HEK293 (cell line): ENCODE measurements at regions not wholly inside any gene's neighbourhood (a gene's known extent, or its start where the extent isn't known, plus 50 kb on each side); places are given as distances from the start of the nearest gene placed in this dataset.

Experiments used
- HOXC10 ChIP-seq: sonication (generic); formaldehyde crosslinking; IDR thresholded peaks from 2 replicates; pipeline ENCODE4 v1.8.1; 2023; ENCODE audit warnings: mild to moderate bottlenecking, missing genetic modification reagents
- MZF1 ChIP-seq: fragments of 450-650 bp; formaldehyde crosslinking; IDR thresholded peaks from 2 replicates; pipeline ENCODE4 v1.5.1; 2017; ENCODE audit warnings: missing biosample characterization, missing genetic modification characterization, borderline replicate concordance
- OVOL3 ChIP-seq: fragments of 450-650 bp; formaldehyde crosslinking; IDR thresholded peaks from 2 replicates; pipeline ENCODE4 v1.5.1; 2016; ENCODE audit warnings: missing biosample characterization, missing genetic modification characterization
- PRDM1 ChIP-seq: fragments of 450-650 bp; formaldehyde crosslinking; IDR thresholded peaks from 2 replicates; pipeline ENCODE4; 2016; ENCODE audit warnings: missing biosample characterization, missing genetic modification characterization
- SCRT2 ChIP-seq: fragments of 450-650 bp; formaldehyde crosslinking; IDR thresholded peaks from 2 replicates; pipeline ENCODE4 v1.5.1; 2016; ENCODE audit warnings: missing biosample characterization, missing genetic modification characterization
- WT1 ChIP-seq: fragments of 450-650 bp; formaldehyde crosslinking; IDR thresholded peaks from 2 replicates; pipeline ENCODE4 v1.5.1; 2016; ENCODE audit warnings: missing biosample characterization, missing genetic modification characterization
- ZBTB17 ChIP-seq: fragments of 450-650 bp; formaldehyde crosslinking; IDR thresholded peaks from 2 replicates; pipeline ENCODE4 v1.5.1; 2016; ENCODE audit warnings: missing biosample characterization, missing genetic modification characterization
- ZBTB21 ChIP-seq: fragments of 450-650 bp; formaldehyde crosslinking; IDR thresholded peaks from 2 replicates; pipeline ENCODE4 v1.5.1; 2017; ENCODE audit warnings: missing biosample characterization, missing genetic modification characterization
- ZEB2 ChIP-seq: fragments of 450-650 bp; formaldehyde crosslinking; IDR thresholded peaks from 2 replicates; pipeline ENCODE4 v1.5.1; 2016; ENCODE audit warnings: missing biosample characterization, missing genetic modification characterization
- ZNF121 ChIP-seq: fragments of 450-650 bp; formaldehyde crosslinking; IDR thresholded peaks from 2 replicates; pipeline ENCODE4 v1.5.1; 2016; ENCODE audit warnings: missing biosample characterization, missing genetic modification characterization
- ZNF133 ChIP-seq: fragments of 450-650 bp; formaldehyde crosslinking; IDR thresholded peaks from 2 replicates; pipeline ENCODE4 v1.5.1; 2016; ENCODE audit warnings: missing biosample characterization, missing genetic modification characterization
- ZNF140 ChIP-seq: fragments of 450-650 bp; formaldehyde crosslinking; IDR thresholded peaks from 2 replicates; pipeline ENCODE4 v1.5.1; 2016; ENCODE audit warnings: missing biosample characterization, missing genetic modification characterization
- ZNF169 ChIP-seq: fragments of 450-650 bp; formaldehyde crosslinking; IDR thresholded peaks from 2 replicates; pipeline ENCODE4 v1.5.1; 2016; ENCODE audit warnings: missing biosample characterization, missing genetic modification characterization
- ZNF214 ChIP-seq: fragments of 450-650 bp; formaldehyde crosslinking; IDR thresholded peaks from 2 replicates; pipeline ENCODE4 v1.5.1; 2017; ENCODE audit warnings: missing biosample characterization, mild to moderate bottlenecking, missing genetic modification characterization, borderline replicate concordance
- ZNF24 ChIP-seq: fragments of 450-650 bp; formaldehyde crosslinking; IDR thresholded peaks from 2 replicates; pipeline ENCODE4 v1.5.1; 2016; ENCODE audit warnings: missing biosample characterization, missing genetic modification characterization
- ZNF324 ChIP-seq: fragments of 450-650 bp; formaldehyde crosslinking; IDR thresholded peaks from 2 replicates; pipeline ENCODE4 v1.5.1; 2016; ENCODE audit warnings: missing biosample characterization, missing genetic modification characterization
- ZNF335 ChIP-seq: fragments of 450-650 bp; formaldehyde crosslinking; conservative IDR thresholded peaks from 2 replicates; pipeline ENCODE4 v1.5.1; 2016; ENCODE audit warnings: missing biosample characterization, missing genetic modification characterization
- ZNF354C ChIP-seq: fragments of 450-650 bp; formaldehyde crosslinking; IDR thresholded peaks from 2 replicates; pipeline ENCODE4 v1.5.1; 2016; ENCODE audit warnings: missing biosample characterization, missing genetic modification characterization, low read depth, borderline replicate concordance
- ZNF530 ChIP-seq: fragments of 450-650 bp; formaldehyde crosslinking; IDR thresholded peaks from 2 replicates; pipeline ENCODE4 v1.5.1; 2016; ENCODE audit warnings: low read depth, missing biosample characterization, missing genetic modification characterization
- ZNF624 ChIP-seq: fragments of 450-650 bp; formaldehyde crosslinking; IDR thresholded peaks from 2 replicates; pipeline ENCODE4 v1.5.1; 2017; ENCODE audit warnings: missing biosample characterization, missing genetic modification characterization
- ZNF660 ChIP-seq: fragments of 450-650 bp; IDR thresholded peaks from 2 replicates; pipeline ENCODE4 v1.5.1; 2018; ENCODE audit warnings: missing biosample characterization, mild to moderate bottlenecking, missing genetic modification characterization
- ZNF776 ChIP-seq: fragments of 450-650 bp; formaldehyde crosslinking; IDR thresholded peaks from 2 replicates; pipeline ENCODE4 v1.5.0; 2017; ENCODE audit warnings: missing biosample characterization, missing genetic modification characterization, borderline replicate concordance
- ZNF837 ChIP-seq: fragments of 450-650 bp; formaldehyde crosslinking; IDR thresholded peaks from 2 replicates; pipeline ENCODE4 v1.5.1; 2016; ENCODE audit warnings: missing biosample characterization, missing genetic modification characterization
- ZNF843 ChIP-seq: fragments of 450-650 bp; formaldehyde crosslinking; IDR thresholded peaks from 2 replicates; pipeline ENCODE4 v1.5.1; 2016; ENCODE audit warnings: missing biosample characterization, missing genetic modification characterization
- ZSCAN23 ChIP-seq: fragments of 450-650 bp; formaldehyde crosslinking; IDR thresholded peaks from 2 replicates; pipeline ENCODE4 v1.5.1; 2016; ENCODE audit warnings: missing biosample characterization, missing genetic modification characterization
- TF ChIP-seq, protein P1 (sequence below): IDR thresholded peaks from 2 replicates; pipeline ENCODE4 v1.6.1; 2011; ENCODE audit warnings: mild to moderate bottlenecking, low read depth, low read length, borderline replicate concordance
- TF ChIP-seq, protein P2 (sequence below): fragments of 450-650 bp; formaldehyde crosslinking; IDR thresholded peaks from 2 replicates; pipeline ENCODE4 v1.5.1; 2017; ENCODE audit warnings: missing biosample characterization, missing genetic modification characterization
- TF ChIP-seq, protein P3 (sequence below): fragments of 450-650 bp; formaldehyde crosslinking; IDR thresholded peaks from 2 replicates; pipeline ENCODE4 v1.5.1; 2016; ENCODE audit warnings: missing biosample characterization, missing genetic modification characterization, borderline replicate concordance
- TF ChIP-seq, protein P4 (sequence below): fragments of 450-650 bp; formaldehyde crosslinking; IDR thresholded peaks from 2 replicates; pipeline ENCODE4 v1.5.1; 2017; ENCODE audit warnings: missing biosample characterization, missing genetic modification characterization
- TF ChIP-seq, protein P5 (sequence below): fragments of 450-650 bp; formaldehyde crosslinking; IDR thresholded peaks from 2 replicates; pipeline ENCODE4 v1.5.1; 2016; ENCODE audit warnings: missing biosample characterization, missing genetic modification characterization
- TF ChIP-seq, protein P6 (sequence below): fragments of 450-650 bp; formaldehyde crosslinking; IDR thresholded peaks from 2 replicates; pipeline ENCODE4 v1.5.1; 2016; ENCODE audit warnings: missing biosample characterization, missing genetic modification characterization

DNA sequence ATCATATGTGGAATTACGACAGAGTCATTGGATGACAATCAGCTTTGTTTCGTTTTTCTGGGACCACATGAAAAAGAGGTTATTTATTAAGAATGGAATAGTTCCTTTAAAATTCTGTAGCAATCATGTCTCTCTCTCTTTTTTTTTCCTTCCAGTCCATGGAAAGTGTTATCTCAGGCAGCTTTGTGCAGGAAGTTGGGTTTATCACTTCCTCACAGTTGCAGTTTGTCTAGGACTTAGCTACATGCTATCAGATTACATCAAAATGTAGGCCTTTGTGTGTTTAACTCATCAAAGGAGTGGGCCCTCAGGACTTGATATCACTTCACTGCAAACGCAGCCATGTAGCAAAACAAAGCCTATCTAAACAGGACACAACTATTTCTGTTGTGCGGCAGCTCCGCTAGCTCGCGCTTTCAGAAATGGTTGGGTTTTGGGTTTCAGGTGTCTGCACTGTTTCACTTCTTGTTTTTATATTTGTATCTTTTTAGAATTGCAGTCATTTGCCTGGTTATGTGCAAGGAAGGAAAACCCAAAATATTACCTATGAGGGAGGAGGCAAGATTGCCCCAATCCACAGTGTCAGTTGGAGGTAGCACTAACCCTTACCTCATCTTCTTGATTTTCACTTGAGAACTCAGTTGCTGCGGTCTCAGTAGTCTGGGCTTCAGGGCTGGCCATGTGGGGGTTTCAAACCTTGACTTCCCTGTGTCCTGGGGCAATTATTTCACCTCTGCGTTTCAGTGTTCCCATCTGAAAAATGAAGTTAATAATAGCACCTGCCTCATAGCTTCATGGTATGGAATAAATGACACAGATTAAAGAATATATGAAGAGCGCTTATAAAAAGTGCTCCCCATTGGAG lies 66.7 kb downstream of the HHEX start (continued):
- no peak for TF ChIP-seq ZNF837
- TF ChIP-seq, protein P1, sequence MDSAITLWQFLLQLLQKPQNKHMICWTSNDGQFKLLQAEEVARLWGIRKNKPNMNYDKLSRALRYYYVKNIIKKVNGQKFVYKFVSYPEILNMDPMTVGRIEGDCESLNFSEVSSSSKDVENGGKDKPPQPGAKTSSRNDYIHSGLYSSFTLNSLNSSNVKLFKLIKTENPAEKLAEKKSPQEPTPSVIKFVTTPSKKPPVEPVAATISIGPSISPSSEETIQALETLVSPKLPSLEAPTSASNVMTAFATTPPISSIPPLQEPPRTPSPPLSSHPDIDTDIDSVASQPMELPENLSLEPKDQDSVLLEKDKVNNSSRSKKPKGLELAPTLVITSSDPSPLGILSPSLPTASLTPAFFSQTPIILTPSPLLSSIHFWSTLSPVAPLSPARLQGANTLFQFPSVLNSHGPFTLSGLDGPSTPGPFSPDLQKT = no peak
- no peak for TF ChIP-seq HOXC10 (CRISPR knock-in tag)
- TF ChIP-seq SCRT2 (tag by site-specific recombination) = no peak
- TF ChIP-seq ZNF324 (tag by site-specific recombination) = no peak
- TF ChIP-seq ZNF843 (tag by site-specific recombination) = peak; percentile 93
- peak; percentile 11; the same call in 1 of the 2 replicates for TF ChIP-seq PRDM1 (tag by site-specific recombination)
- TF ChIP-seq ZNF354C (tag by site-specific recombination) = no peak
- no peak for TF ChIP-seq ZNF624 (tag by site-specific recombination)
- TF ChIP-seq ZNF660 (tag by site-specific recombination) = peak; percentile 52
- TF ChIP-seq, protein P2, sequence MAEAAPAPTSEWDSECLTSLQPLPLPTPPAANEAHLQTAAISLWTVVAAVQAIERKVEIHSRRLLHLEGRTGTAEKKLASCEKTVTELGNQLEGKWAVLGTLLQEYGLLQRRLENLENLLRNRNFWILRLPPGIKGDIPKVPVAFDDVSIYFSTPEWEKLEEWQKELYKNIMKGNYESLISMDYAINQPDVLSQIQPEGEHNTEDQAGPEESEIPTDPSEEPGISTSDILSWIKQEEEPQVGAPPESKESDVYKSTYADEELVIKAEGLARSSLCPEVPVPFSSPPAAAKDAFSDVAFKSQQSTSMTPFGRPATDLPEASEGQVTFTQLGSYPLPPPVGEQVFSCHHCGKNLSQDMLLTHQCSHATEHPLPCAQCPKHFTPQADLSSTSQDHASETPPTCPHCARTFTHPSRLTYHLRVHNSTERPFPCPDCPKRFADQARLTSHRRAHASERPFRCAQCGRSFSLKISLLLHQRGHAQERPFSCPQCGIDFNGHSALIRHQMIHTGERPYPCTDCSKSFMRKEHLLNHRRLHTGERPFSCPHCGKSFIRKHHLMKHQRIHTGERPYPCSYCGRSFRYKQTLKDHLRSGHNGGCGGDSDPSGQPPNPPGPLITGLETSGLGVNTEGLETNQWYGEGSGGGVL (tag by site-specific recombination) = no peak
- TF ChIP-seq ZNF133 (tag by site-specific recombination) = no peak
- no peak for TF ChIP-seq MZF1
- no peak for TF ChIP-seq ZNF140 (tag by site-specific recombination)
- TF ChIP-seq ZNF776 = no peak
- TF ChIP-seq, protein P3, sequence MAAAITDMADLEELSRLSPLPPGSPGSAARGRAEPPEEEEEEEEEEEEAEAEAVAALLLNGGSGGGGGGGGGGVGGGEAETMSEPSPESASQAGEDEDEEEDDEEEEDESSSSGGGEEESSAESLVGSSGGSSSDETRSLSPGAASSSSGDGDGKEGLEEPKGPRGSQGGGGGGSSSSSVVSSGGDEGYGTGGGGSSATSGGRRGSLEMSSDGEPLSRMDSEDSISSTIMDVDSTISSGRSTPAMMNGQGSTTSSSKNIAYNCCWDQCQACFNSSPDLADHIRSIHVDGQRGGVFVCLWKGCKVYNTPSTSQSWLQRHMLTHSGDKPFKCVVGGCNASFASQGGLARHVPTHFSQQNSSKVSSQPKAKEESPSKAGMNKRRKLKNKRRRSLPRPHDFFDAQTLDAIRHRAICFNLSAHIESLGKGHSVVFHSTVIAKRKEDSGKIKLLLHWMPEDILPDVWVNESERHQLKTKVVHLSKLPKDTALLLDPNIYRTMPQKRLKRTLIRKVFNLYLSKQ (tag by site-specific recombination) = no peak
- peak; percentile 61; the same call in 1 of the 2 replicates for TF ChIP-seq ZNF24 (tag by site-specific recombination)
- no peak for TF ChIP-seq ZNF530
- TF ChIP-seq, protein P4, sequence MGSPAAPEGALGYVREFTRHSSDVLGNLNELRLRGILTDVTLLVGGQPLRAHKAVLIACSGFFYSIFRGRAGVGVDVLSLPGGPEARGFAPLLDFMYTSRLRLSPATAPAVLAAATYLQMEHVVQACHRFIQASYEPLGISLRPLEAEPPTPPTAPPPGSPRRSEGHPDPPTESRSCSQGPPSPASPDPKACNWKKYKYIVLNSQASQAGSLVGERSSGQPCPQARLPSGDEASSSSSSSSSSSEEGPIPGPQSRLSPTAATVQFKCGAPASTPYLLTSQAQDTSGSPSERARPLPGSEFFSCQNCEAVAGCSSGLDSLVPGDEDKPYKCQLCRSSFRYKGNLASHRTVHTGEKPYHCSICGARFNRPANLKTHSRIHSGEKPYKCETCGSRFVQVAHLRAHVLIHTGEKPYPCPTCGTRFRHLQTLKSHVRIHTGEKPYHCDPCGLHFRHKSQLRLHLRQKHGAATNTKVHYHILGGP (tag by site-specific recombination) = no peak
- no peak for TF ChIP-seq ZNF169
- TF ChIP-seq, protein P5, sequence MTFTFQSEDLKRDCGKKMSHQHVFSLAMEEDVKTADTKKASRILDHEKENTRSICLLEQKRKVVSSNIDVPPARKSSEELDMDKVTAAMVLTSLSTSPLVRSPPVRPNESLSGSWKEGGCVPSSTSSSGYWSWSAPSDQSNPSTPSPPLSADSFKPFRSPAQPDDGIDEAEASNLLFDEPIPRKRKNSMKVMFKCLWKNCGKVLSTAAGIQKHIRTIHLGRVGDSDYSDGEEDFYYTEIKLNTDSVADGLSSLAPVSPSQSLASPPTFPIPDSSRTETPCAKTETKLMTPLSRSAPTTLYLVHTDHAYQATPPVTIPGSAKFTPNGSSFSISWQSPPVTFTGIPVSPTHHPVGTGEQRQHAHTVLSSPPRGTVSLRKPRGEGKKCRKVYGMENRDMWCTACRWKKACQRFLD = no peak
- TF ChIP-seq ZBTB17 = peak; percentile 68
- TF ChIP-seq OVOL3 = peak; percentile 83; the same call in 1 of the 2 replicates
- TF ChIP-seq WT1 (tag by site-specific recombination) = peak; percentile 43; the same call in 1 of the 2 replicates
- TF ChIP-seq ZEB2 (tag by site-specific recombination) = no peak
- TF ChIP-seq, protein P6, sequence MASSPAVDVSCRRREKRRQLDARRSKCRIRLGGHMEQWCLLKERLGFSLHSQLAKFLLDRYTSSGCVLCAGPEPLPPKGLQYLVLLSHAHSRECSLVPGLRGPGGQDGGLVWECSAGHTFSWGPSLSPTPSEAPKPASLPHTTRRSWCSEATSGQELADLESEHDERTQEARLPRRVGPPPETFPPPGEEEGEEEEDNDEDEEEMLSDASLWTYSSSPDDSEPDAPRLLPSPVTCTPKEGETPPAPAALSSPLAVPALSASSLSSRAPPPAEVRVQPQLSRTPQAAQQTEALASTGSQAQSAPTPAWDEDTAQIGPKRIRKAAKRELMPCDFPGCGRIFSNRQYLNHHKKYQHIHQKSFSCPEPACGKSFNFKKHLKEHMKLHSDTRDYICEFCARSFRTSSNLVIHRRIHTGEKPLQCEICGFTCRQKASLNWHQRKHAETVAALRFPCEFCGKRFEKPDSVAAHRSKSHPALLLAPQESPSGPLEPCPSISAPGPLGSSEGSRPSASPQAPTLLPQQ (tag by site-specific recombination) = peak; percentile 99
- TF ChIP-seq ZBTB21 (tag by site-specific recombination) = no peak
- TF ChIP-seq ZNF214 (tag by site-specific recombination) = no peak
- TF ChIP-seq ZNF335 (tag by site-specific recombination) = peak; percentile 52
- TF ChIP-seq ZSCAN23 (tag by site-specific recombination) = peak; percentile 36; the same call in 1 of the 2 replicates
- TF ChIP-seq ZNF121 = no peak
